22Rv1 (cell line): ENCODE measurements at regions not wholly inside any gene's neighbourhood (a gene's known extent, or its start where the extent isn't known, plus 50 kb on each side); places are given as distances from the start of the nearest gene placed in this dataset.
"Not testable (repeated sequence)": the region's sequence is repeated elsewhere in the genome, so short reads cannot be mapped to it uniquely, and the experiment has no call there.

Experiments used
- ZFX ChIP-seq: fragments of 450-650 bp; IDR thresholded peaks from 2 replicates; pipeline ENCODE4 v1.6.1; 2017; ENCODE audit warnings: antibody characterized with exemption, borderline replicate concordance
- TF ChIP-seq, protein P1 (sequence below): fragments of 450-650 bp; IDR thresholded peaks from 2 replicates; pipeline ENCODE4 v1.5.1; 2017; ENCODE audit warnings: mild to moderate bottlenecking

DNA sequence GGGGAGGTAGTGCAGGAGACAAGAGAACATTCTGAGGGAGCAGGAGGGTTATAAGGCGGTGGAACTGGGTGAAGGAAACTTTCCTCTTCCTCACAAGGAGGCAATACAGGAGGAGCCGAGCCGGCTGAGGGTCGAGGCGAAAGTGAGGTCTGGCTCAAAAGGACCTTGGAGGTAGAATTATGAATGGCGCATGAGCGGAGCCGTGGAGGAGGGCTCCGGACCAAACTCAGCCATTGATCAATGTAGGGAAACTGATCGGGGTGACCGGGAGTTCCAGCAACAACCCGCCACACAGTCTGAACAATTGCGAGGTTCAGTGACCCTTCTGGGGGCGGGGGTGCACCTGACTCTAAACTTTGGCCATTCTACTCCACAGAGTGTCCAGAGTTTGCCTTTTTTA lies 118.7 kb upstream of the PZP start:
- TF ChIP-seq, protein P1, sequence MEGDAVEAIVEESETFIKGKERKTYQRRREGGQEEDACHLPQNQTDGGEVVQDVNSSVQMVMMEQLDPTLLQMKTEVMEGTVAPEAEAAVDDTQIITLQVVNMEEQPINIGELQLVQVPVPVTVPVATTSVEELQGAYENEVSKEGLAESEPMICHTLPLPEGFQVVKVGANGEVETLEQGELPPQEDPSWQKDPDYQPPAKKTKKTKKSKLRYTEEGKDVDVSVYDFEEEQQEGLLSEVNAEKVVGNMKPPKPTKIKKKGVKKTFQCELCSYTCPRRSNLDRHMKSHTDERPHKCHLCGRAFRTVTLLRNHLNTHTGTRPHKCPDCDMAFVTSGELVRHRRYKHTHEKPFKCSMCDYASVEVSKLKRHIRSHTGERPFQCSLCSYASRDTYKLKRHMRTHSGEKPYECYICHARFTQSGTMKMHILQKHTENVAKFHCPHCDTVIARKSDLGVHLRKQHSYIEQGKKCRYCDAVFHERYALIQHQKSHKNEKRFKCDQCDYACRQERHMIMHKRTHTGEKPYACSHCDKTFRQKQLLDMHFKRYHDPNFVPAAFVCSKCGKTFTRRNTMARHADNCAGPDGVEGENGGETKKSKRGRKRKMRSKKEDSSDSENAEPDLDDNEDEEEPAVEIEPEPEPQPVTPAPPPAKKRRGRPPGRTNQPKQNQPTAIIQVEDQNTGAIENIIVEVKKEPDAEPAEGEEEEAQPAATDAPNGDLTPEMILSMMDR: not testable (repeated sequence)
- TF ChIP-seq ZFX: not testable (repeated sequence)
